CD4-positive, alpha-beta T cell treated with Interleukin-4 for 4 hours (primary cell): ENCODE measurements at regions not wholly inside any gene's neighbourhood (a gene's known extent, or its start where the extent isn't known, plus 50 kb on each side); places are given as distances from the start of the nearest gene placed in this dataset.
"Not testable (repeated sequence)": the region's sequence is repeated elsewhere in the genome, so short reads cannot be mapped to it uniquely, and the experiment has no call there.

Experiments
- DNase-seq: peaks from one replicate; pipeline ENCODE4 v3.0.0-alpha.2; 2020

DNA sequence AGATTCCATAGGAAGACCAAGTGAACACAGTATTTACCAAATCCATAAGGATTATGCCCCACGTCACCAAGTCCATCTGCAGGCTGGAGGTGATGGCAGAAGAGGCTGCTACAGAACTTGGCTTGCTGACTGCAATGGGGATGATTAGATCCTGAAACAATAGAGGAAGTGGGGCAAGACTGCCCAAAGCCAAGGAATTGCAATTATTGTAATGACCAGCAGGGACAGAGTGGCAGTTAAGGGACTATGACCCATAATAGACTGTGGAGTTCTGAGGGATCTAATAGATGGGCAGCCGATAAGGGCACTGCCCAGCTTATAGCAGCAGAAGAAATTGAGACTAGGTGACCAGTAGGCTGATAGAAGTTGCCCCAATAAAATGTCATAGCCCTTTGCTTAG lies 108.4 kb downstream of the MINAR1 start:
- no peak for DNase-seq

GRCh38 chr15:79541196-79541595 lies 109.1 kb downstream of the MINAR1 start:
- no peak for DNase-seq

- no peak for DNase-seq
These were observed 111.0 kb downstream of the MINAR1 start for GRCh38 chr15:79543097-79543496.

DNA sequence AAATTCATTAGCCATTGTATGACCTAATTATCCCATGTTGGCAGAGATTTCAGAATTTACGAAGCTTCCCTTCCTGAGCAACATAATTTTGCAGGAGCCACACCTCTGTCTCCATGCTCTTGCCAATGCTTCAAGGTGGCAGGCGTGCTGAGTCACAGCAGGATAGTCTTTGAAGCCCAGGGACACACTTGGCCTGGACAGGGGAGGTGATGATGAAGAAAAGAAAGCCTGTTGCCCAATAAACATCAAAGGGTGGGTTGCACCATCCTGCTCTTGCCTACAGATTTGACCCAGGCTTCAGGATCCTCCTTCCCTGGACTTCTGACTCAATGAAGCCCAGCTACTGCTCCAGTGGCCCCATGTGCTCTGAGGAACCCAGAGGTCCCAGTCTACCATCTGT lies 117.1 kb downstream of the MINAR1 start:
- DNase-seq = no peak

GRCh38 chr15:79560384-79560783 lies 128.2 kb downstream of the MINAR1 start:
- no peak for DNase-seq

GRCh38 chr15:79561982-79562381 lies 129.8 kb downstream of the MINAR1 start:
- no peak for DNase-seq

GRCh38 chr15:79562403-79562815 lies 130.3 kb downstream of the MINAR1 start:
- no peak for DNase-seq

GRCh38 chr15:79562899-79563298 lies 130.8 kb downstream of the MINAR1 start:
- DNase-seq = no peak

DNA sequence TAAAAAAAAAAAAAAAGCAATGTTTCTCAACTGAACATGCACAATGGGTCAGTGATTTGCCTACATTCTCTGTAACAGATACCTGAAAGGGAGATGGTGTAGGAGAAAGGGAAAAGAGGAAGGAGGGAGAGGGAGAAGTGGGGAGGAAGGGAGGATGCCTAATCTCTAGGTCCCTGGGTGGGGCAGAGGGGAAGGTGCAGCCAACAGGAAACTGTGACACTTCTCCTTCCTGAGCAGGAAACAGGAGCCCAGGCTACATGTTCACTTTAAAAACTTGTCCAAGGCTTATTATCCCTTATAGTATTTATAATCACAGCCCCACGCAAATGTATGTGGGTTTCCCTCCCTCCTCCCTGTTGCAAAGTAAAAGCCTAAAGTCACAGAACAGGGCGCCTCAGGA lies 137.9 kb downstream of the MINAR1 start:
- no peak for DNase-seq

GRCh38 chr15:79572691-79573404 lies 140.7 kb downstream of the MINAR1 start:
- no peak for DNase-seq

GRCh38 chr15:79574431-79575273 lies 142.5 kb downstream of the MINAR1 start:
- not testable (repeated sequence) for DNase-seq

GRCh38 chr15:79582650-79583049 lies 150.5 kb downstream of the MINAR1 start:
- DNase-seq = no peak

GRCh38 chr15:79592126-79592525 lies 160.0 kb downstream of the MINAR1 start:
- no peak for DNase-seq

GRCh38 chr15:79593119-79593869 lies 161.2 kb downstream of the MINAR1 start:
- no peak for DNase-seq

- no peak for DNase-seq
These were observed 163.2 kb downstream of the MINAR1 start for GRCh38 chr15:79595306-79595705.

GRCh38 chr15:79595995-79596622 lies 164.0 kb downstream of the MINAR1 start:
- DNase-seq = peak; percentile 13

DNA sequence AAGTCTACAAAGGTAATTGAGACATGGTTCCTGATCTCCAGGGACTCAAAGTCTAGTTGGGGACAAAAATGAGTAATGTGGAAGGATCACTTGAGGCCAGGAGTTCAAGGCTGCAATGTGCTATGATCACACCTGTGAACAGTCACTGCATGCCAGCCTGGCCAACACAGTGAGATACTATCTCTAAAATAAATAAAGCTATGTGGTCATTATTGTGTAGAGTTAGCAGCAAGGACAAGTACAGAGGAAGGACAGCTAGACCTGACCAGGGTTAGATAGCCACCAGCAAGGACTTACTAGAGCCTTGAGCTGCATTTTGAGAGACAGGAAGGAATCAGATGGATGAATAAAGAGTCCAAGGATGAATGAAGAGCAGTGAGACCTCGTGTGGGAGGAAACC lies 166.5 kb downstream of the MINAR1 start:
- DNase-seq = no peak

GRCh38 chr15:79601405-79602086 lies 169.4 kb downstream of the MINAR1 start:
- no peak for DNase-seq

DNA sequence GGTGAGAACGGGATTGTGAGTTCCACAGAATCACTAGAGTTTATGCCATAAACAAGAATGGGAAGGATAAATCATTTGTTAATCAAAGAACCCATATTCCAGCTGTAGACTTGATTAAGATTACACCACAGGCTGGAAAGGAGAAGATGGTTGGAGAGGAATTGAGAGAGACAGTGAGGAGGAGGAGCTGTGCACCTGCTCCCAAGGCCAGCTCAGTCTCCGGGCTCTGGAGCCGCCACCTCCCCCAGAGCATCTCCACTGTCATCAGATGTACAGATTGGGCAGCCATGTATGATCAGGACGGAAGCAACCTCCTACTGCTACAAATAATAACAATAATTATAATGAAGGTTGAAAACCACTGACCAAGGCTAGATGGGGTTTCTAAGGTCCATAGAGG lies 170.0 kb downstream of the MINAR1 start:
- DNase-seq = no peak

DNA sequence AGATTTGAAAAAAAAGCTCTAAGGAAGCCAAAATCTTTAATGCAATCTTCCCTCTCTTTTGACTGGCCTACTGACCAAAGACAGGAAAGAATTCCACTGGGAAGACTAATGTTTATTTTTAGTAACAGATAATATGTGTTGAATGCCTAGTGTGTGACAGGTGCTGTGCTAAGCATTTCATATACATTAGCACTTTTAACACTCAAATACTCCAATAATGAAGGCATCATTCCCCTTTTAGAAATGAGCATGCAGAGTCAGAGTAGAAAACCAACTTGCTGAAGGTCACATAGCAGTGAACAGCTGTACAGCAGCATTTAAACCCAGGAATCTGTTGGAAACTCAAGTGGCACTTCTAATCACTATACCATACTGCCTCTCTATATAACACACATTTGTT lies 170.6 kb downstream of the MINAR1 start:
- DNase-seq = no peak

DNA sequence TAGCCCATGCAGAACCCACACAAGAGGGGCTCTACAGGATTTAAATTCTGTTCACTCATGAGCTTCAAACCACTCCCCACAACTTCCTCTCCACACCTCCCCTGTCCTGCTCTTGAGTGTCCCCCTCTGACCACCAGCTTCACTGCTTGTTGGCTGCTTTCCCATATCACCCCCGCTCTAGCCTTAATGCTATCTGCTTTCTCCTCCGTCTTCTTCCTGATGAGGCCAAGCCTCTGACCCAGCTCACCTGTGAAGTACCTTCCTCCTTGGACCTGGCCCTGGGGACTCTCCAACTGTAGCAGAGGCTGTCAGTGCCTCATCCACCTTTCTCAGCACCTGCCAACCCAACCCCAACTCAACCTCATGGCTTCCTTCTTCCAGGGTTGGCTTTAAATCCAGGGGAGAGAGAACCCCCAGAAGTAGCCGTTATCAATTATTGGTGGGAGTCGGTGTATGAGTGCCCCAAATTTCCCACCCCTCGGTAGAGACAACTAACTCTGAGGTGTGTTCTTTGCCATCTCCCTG lies 174.8 kb downstream of the MINAR1 start:
- DNase-seq = no peak
